ENCODE measurements at regions not wholly inside any gene's neighbourhood (a gene's known extent, or its start where the extent isn't known, plus 50 kb on each side); places are given as distances from the start of the nearest gene placed in this dataset.

GRCh38 chr2:190805843-190806242 lies 74.8 kb upstream of the GLS start:
- POLR2A ChIA-PET, result no interaction called here
- no peak for ATAC-seq
- no TSS peak for BruUV-seq (replicated peaks)
- CTCF ChIA-PET, result no interaction called here
- Histone ChIP-seq H3K27ac (ENCODE audit: low read length) (no peak overlapping the region), H3K4me3 (ENCODE audit: low read depth in 2 of 2, low read length in 2 of 2) (no peak overlapping the region), H3K36me3 (ENCODE audit: control insufficient read depth, insufficient read depth, low read length) (no peaks in the 10 kb centered on the region), H3K4me1 (ENCODE audit: control insufficient read depth, insufficient read depth, low read length) (no peaks in the 10 kb centered on the region), H3K27me3 (ENCODE audit: control insufficient read depth, insufficient read depth, low read length) (no peaks in the 10 kb centered on the region; the same call in 1 of the 2 replicates), H3K9me3 (ENCODE audit: control insufficient read depth, insufficient read depth, low read depth, low read length) (no peaks in the 10 kb centered on the region)
- in situ Hi-C loops (cut with HindIII; ENCODE audit: low pct_unique_long_range_greater_than_20kb, low sequenced_read_pairs) (no loop called here), intact Hi-C loops (cut with micrococcal nuclease; ENCODE audit: unreplicated experiment) (loop anchor here (10.0 kb wide), 1 partner anchor 421 kb away; no protein-coding TSS in a partner anchor)
- TF ChIP-seq CTCF (IDR thresholded peaks at IDR 0.05), result no peak
- TF ChIP-seq POLR2AphosphoS5 (IDR thresholded peaks at IDR 0.05; ENCODE audit: low read depth, low read length), result no peak
- no peak for TF ChIP-seq SIN3A (IDR thresholded peaks at IDR 0.05; ENCODE audit: borderline replicate concordance, insufficient read depth, low read depth, low read length)
- TF ChIP-seq REST (IDR thresholded peaks at IDR 0.05; ENCODE audit: insufficient read depth in 1 of 2, low read depth in 2 of 2, low read length in 1 of 2), result no peak
- no peak for TF ChIP-seq TCF7L2 (IDR thresholded peaks at IDR 0.05; ENCODE audit: low read depth, low read length)
- no peak for DNase-seq (ENCODE audit: low read depth, low spot score)

- no peak for ATAC-seq
- ChIA-PET CTCF (no interaction called here), POLR2A (no interaction called here)
- Histone ChIP-seq H3K9me3 (ENCODE audit: control insufficient read depth, insufficient read depth, low read depth, low read length) (no peaks in the 10 kb centered on the region), H3K27me3 (ENCODE audit: control insufficient read depth, insufficient read depth, low read length) (no peaks in the 10 kb centered on the region; the same call in 1 of the 2 replicates), H3K4me1 (ENCODE audit: control insufficient read depth, insufficient read depth, low read length) (no peaks in the 10 kb centered on the region), H3K36me3 (ENCODE audit: control insufficient read depth, insufficient read depth, low read length) (no peaks in the 10 kb centered on the region), H3K4me3 (ENCODE audit: low read depth in 2 of 2, low read length in 2 of 2) (no peak overlapping the region), H3K27ac (ENCODE audit: low read length) (no peak overlapping the region)
- DNase-seq (ENCODE audit: low read depth, low spot score), result no peak
- TF ChIP-seq CTCF (IDR thresholded peaks at IDR 0.05) (no peak), TCF7L2 (IDR thresholded peaks at IDR 0.05; ENCODE audit: low read depth, low read length) (no peak), SIN3A (IDR thresholded peaks at IDR 0.05; ENCODE audit: borderline replicate concordance, insufficient read depth, low read depth, low read length) (no peak), REST (IDR thresholded peaks at IDR 0.05; ENCODE audit: insufficient read depth in 1 of 2, low read depth in 2 of 2, low read length in 1 of 2) (no peak), POLR2AphosphoS5 (IDR thresholded peaks at IDR 0.05; ENCODE audit: low read depth, low read length) (no peak)
- intact Hi-C loops (cut with micrococcal nuclease; ENCODE audit: unreplicated experiment), result loop anchor here (10.0 kb wide), 1 partner anchor 423 kb away; no protein-coding TSS in a partner anchor
- in situ Hi-C loops (cut with HindIII; ENCODE audit: low pct_unique_long_range_greater_than_20kb, low sequenced_read_pairs), result no loop called here
- no TSS peak for BruUV-seq (replicated peaks)
Measured at GRCh38 chr2:190807886-190808285, 72.7 kb upstream of the GLS start.

All from Panc1 (cell line).